ENCODE measurements at regions not wholly inside any gene's neighbourhood (a gene's known extent, or its start where the extent isn't known, plus 50 kb on each side); places are given as distances from the start of the nearest gene placed in this dataset.

DNA sequence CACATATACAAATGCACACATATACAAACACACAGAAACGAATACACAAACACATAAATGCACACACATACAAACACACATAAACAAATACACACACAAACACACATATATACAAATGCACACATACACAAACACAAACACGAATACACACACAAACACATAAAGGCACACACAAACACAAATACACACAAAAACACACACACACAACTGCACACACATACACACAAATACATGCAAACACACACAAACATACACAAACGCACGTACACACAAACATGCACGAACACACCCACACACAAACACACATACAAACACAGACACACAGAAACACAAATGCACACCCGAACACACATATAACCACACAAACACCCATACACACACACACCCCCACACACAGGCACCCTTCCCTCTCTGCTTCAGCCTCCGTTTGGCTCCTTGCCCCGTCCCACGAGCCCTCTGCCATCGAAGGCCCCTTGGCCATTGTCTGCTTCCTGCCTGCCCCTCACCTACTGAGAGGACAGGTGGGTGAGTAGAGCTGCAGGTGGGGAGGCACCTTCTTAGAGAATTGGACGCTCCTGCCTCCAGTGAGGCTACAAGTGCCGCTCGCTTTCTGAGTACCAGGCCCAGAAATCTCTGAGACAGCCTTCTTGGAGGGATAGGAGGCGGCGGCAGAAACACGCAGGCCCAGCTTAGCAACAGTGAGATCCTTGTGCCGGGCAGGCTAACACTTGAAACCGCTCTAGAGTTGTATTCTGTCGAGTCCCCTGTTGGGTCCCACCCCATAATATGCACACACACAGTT, 331.2 kb downstream of the FOXL1 start:
- Histone ChIP-seq H3K27me3 (peaks cover 27% of the 10 kb centered on the region), H3K36me3 (no peaks in the 10 kb centered on the region), H3K4me3 (ENCODE audit: low read depth in 1 of 2, low read length in 1 of 2) (no peak overlapping the region), H3K27ac (no peak overlapping the region), H3K4me1 (ENCODE audit: control insufficient read depth in 1 of 2, insufficient read depth in 1 of 2, low read depth in 1 of 2, low read length in 1 of 2) (no peaks in the 10 kb centered on the region), H3K9me3 (no peaks in the 10 kb centered on the region)
- TF ChIP-seq, protein P1, sequence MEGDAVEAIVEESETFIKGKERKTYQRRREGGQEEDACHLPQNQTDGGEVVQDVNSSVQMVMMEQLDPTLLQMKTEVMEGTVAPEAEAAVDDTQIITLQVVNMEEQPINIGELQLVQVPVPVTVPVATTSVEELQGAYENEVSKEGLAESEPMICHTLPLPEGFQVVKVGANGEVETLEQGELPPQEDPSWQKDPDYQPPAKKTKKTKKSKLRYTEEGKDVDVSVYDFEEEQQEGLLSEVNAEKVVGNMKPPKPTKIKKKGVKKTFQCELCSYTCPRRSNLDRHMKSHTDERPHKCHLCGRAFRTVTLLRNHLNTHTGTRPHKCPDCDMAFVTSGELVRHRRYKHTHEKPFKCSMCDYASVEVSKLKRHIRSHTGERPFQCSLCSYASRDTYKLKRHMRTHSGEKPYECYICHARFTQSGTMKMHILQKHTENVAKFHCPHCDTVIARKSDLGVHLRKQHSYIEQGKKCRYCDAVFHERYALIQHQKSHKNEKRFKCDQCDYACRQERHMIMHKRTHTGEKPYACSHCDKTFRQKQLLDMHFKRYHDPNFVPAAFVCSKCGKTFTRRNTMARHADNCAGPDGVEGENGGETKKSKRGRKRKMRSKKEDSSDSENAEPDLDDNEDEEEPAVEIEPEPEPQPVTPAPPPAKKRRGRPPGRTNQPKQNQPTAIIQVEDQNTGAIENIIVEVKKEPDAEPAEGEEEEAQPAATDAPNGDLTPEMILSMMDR (IDR thresholded peaks at IDR 0.05) = no peak

DNA sequence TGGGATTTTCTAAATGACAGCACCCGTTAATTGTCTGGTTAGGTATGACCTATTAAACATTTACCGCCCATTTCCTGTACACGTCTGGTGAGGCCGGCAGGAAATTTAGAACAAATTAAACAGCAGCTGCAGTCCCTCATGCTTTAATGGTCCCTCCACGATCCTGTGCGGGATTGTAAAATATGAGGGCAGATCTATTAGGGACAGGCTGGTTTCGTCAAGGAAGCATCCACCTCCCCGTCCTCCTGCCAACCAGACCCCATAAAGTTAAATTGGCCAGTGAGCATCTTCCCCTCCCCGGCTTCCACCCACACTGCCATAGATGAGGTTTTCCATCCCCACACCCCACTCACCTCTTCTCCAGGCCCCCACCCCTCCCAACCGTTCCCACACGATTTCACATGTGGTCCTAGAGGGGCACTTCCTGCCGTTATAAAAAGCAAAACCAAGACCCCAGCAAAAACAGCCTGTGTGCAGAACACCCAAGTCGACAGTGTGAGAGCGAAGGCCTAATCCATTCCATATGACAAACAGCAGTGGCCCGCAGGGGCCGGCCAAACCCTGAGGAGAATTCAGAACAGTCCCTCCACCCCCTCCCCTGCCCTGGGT, 331.9 kb downstream of the FOXL1 start:
- Histone ChIP-seq H3K4me3 (ENCODE audit: low read depth in 1 of 2, low read length in 1 of 2) (no peak overlapping the region), H3K27me3 (peaks cover 29% of the 10 kb centered on the region), H3K9me3 (no peaks in the 10 kb centered on the region), H3K27ac (no peak overlapping the region), H3K4me1 (ENCODE audit: control insufficient read depth in 1 of 2, insufficient read depth in 1 of 2, low read depth in 1 of 2, low read length in 1 of 2) (no peaks in the 10 kb centered on the region), H3K36me3 (no peaks in the 10 kb centered on the region)
- TF ChIP-seq, protein P1 (IDR thresholded peaks at IDR 0.05) = no peak

- H3K4me3 ChIP-seq (ENCODE audit: low read depth in 1 of 2, low read length in 1 of 2) = no peak overlapping the region
- H3K27ac ChIP-seq = no peak overlapping the region
- no peaks in the 10 kb centered on the region for H3K9me3 ChIP-seq
- H3K27me3 ChIP-seq = peaks cover 35% of the 10 kb centered on the region
- H3K4me1 ChIP-seq (ENCODE audit: control insufficient read depth in 1 of 2, insufficient read depth in 1 of 2, low read depth in 1 of 2, low read length in 1 of 2) = no peaks in the 10 kb centered on the region
- H3K36me3 ChIP-seq = no peaks in the 10 kb centered on the region
- TF ChIP-seq, protein P1 (IDR thresholded peaks at IDR 0.05) = no peak
Observed at GRCh38 chr16:86911437-86911958, 333.1 kb downstream of the FOXL1 start.

- Histone ChIP-seq H3K9me3 (no peaks in the 10 kb centered on the region), H3K4me1 (ENCODE audit: control insufficient read depth in 1 of 2, insufficient read depth in 1 of 2, low read depth in 1 of 2, low read length in 1 of 2) (no peaks in the 10 kb centered on the region), H3K27me3 (peaks cover 26% of the 10 kb centered on the region), H3K4me3 (ENCODE audit: low read depth in 1 of 2, low read length in 1 of 2) (no peak overlapping the region), H3K27ac (no peak overlapping the region), H3K36me3 (no peaks in the 10 kb centered on the region)
- TF ChIP-seq, protein P1 (IDR thresholded peaks at IDR 0.05) = no peak
Observed at GRCh38 chr16:86913886-86914285, 335.5 kb downstream of the FOXL1 start.

DNA sequence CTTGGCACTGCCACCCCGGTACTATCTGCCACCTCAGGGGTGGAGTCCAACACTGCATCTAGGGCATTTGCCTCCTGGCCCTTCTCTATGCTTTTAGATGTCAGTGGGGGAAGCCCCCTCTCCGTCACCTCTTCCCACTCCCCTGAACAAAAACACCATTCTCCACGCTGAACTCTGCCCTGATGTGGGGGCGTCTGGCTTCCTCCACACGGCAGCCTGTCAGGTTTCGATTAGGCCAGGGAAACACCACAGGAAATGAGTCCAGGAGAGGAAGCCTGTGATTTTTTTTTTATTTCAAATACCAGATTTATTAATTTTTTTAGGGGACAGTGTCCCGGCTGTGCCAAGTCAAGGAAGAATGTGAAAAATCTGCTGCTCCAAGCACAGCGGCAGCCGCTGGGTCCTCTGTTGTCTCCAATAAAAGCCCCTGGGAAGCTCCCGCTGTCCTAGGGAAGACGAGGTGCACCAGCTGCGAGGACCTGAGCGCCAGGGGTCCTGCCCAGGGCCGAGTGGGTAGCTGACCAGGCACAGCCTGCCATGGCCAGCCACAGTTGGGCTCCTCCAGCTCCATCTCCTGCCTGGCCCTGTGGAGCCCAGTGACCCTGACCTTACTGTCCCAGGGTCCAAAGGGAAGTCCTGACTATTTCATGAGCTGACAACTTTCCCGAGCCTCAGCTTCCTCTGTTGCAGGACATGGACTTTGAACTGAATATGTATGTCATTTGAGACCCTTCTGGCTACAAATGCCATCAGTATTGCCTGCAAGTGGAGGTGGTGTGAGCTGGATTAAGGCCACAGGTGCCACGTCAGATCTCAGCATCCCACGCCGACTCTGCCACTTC, 336.7 kb downstream of the FOXL1 start:
- H3K27me3 ChIP-seq = peaks cover 35% of the 10 kb centered on the region
- TF ChIP-seq, protein P1 (IDR thresholded peaks at IDR 0.05) = no peak
- H3K27ac ChIP-seq = no peak overlapping the region
- H3K9me3 ChIP-seq = no peaks in the 10 kb centered on the region
- no peaks in the 10 kb centered on the region for H3K4me1 ChIP-seq (ENCODE audit: control insufficient read depth in 1 of 2, insufficient read depth in 1 of 2, low read depth in 1 of 2, low read length in 1 of 2)
- H3K36me3 ChIP-seq = no peaks in the 10 kb centered on the region
- H3K4me3 ChIP-seq (ENCODE audit: low read depth in 1 of 2, low read length in 1 of 2) = no peak overlapping the region

Data from neutrophil (primary cell).